ENCODE measurements at regions not wholly inside any gene's neighbourhood (a gene's known extent, or its start where the extent isn't known, plus 50 kb on each side); places are given as distances from the start of the nearest gene placed in this dataset.

- Histone ChIP-seq H3K9me3 (ENCODE audit: control insufficient read depth, insufficient read depth, low read depth, low read length) (0 out of 2 replicates have a peak, but pooled peaks cover 2% of the 10 kb centered on the region), H3K27me3 (ENCODE audit: control insufficient read depth, insufficient read depth, low read length) (no peaks in the 10 kb centered on the region), H3K4me3 (ENCODE audit: low read depth, low read length) (no peak overlapping the region), H3K27ac (ENCODE audit: low read depth, low read length) (no peak overlapping the region), H3K4me1 (ENCODE audit: control insufficient read depth, insufficient read depth, low read length) (no peaks in the 10 kb centered on the region), H3K36me3 (ENCODE audit: control insufficient read depth, insufficient read depth, low read length) (no peaks in the 10 kb centered on the region), H3K9ac (ENCODE audit: low read length) (no peak overlapping the region)
These were observed 169.9 kb upstream of the CST7 start for GRCh38 chr20:24779131-24779530.

GRCh38 chr20:24779946-24780345, 169.1 kb upstream of the CST7 start:
- Histone ChIP-seq H3K4me3 (ENCODE audit: low read depth, low read length) (no peak overlapping the region), H3K4me1 (ENCODE audit: control insufficient read depth, insufficient read depth, low read length) (no peaks in the 10 kb centered on the region), H3K27me3 (ENCODE audit: control insufficient read depth, insufficient read depth, low read length) (no peaks in the 10 kb centered on the region), H3K27ac (ENCODE audit: low read depth, low read length) (no peak overlapping the region), H3K9ac (ENCODE audit: low read length) (no peak overlapping the region), H3K9me3 (ENCODE audit: control insufficient read depth, insufficient read depth, low read depth, low read length) (0 out of 2 replicates have a peak, but pooled peaks cover 2% of the 10 kb centered on the region), H3K36me3 (ENCODE audit: control insufficient read depth, insufficient read depth, low read length) (no peaks in the 10 kb centered on the region)

- H3K27me3 ChIP-seq (ENCODE audit: control insufficient read depth, insufficient read depth, low read length): no peaks in the 10 kb centered on the region
- 0 out of 2 replicates have a peak, but pooled peaks cover 2% of the 10 kb centered on the region for H3K9me3 ChIP-seq (ENCODE audit: control insufficient read depth, insufficient read depth, low read depth, low read length)
- H3K4me3 ChIP-seq (ENCODE audit: low read depth, low read length): no peak overlapping the region
- no peaks in the 10 kb centered on the region for H3K4me1 ChIP-seq (ENCODE audit: control insufficient read depth, insufficient read depth, low read length)
- no peak overlapping the region for H3K9ac ChIP-seq (ENCODE audit: low read length)
- no peak overlapping the region for H3K27ac ChIP-seq (ENCODE audit: low read depth, low read length)
- H3K36me3 ChIP-seq (ENCODE audit: control insufficient read depth, insufficient read depth, low read length): no peaks in the 10 kb centered on the region
These were observed 168.2 kb upstream of the CST7 start for GRCh38 chr20:24780674-24781417.

GRCh38 chr20:24781418-24781980, 167.6 kb upstream of the CST7 start:
- Histone ChIP-seq H3K4me1 (ENCODE audit: control insufficient read depth, insufficient read depth, low read length) (no peaks in the 10 kb centered on the region), H3K9me3 (ENCODE audit: control insufficient read depth, insufficient read depth, low read depth, low read length) (0 out of 2 replicates have a peak, but pooled peaks cover 1% of the 10 kb centered on the region), H3K9ac (ENCODE audit: low read length) (no peak overlapping the region), H3K27ac (ENCODE audit: low read depth, low read length) (no peak overlapping the region), H3K4me3 (ENCODE audit: low read depth, low read length) (no peak overlapping the region), H3K27me3 (ENCODE audit: control insufficient read depth, insufficient read depth, low read length) (no peaks in the 10 kb centered on the region), H3K36me3 (ENCODE audit: control insufficient read depth, insufficient read depth, low read length) (no peaks in the 10 kb centered on the region)

GRCh38 chr20:24782301-24782700, 166.8 kb upstream of the CST7 start:
- no peak overlapping the region for H3K4me3 ChIP-seq (ENCODE audit: low read depth, low read length)
- no peak overlapping the region for H3K9ac ChIP-seq (ENCODE audit: low read length)
- no peaks in the 10 kb centered on the region for H3K9me3 ChIP-seq (ENCODE audit: control insufficient read depth, insufficient read depth, low read depth, low read length)
- H3K36me3 ChIP-seq (ENCODE audit: control insufficient read depth, insufficient read depth, low read length): no peaks in the 10 kb centered on the region
- H3K4me1 ChIP-seq (ENCODE audit: control insufficient read depth, insufficient read depth, low read length): no peaks in the 10 kb centered on the region
- H3K27ac ChIP-seq (ENCODE audit: low read depth, low read length): no peak overlapping the region
- H3K27me3 ChIP-seq (ENCODE audit: control insufficient read depth, insufficient read depth, low read length): no peaks in the 10 kb centered on the region

- Histone ChIP-seq H3K4me1 (ENCODE audit: control insufficient read depth, insufficient read depth, low read length) (no peaks in the 10 kb centered on the region), H3K9me3 (ENCODE audit: control insufficient read depth, insufficient read depth, low read depth, low read length) (no peaks in the 10 kb centered on the region), H3K27me3 (ENCODE audit: control insufficient read depth, insufficient read depth, low read length) (no peaks in the 10 kb centered on the region), H3K27ac (ENCODE audit: low read depth, low read length) (no peak overlapping the region), H3K9ac (ENCODE audit: low read length) (no peak overlapping the region), H3K36me3 (ENCODE audit: control insufficient read depth, insufficient read depth, low read length) (no peaks in the 10 kb centered on the region), H3K4me3 (ENCODE audit: low read depth, low read length) (no peak overlapping the region)
These were observed 166.1 kb upstream of the CST7 start for GRCh38 chr20:24782801-24783630.

- Histone ChIP-seq H3K27ac (ENCODE audit: low read depth, low read length) (no peak overlapping the region), H3K9me3 (ENCODE audit: control insufficient read depth, insufficient read depth, low read depth, low read length) (no peaks in the 10 kb centered on the region), H3K4me3 (ENCODE audit: low read depth, low read length) (no peak overlapping the region), H3K36me3 (ENCODE audit: control insufficient read depth, insufficient read depth, low read length) (no peaks in the 10 kb centered on the region), H3K4me1 (ENCODE audit: control insufficient read depth, insufficient read depth, low read length) (no peaks in the 10 kb centered on the region), H3K27me3 (ENCODE audit: control insufficient read depth, insufficient read depth, low read length) (no peaks in the 10 kb centered on the region), H3K9ac (ENCODE audit: low read length) (no peak overlapping the region)
These were observed 165.2 kb upstream of the CST7 start for GRCh38 chr20:24783631-24784492.

GRCh38 chr20:24784607-24785006, 164.5 kb upstream of the CST7 start:
- H3K36me3 ChIP-seq (ENCODE audit: control insufficient read depth, insufficient read depth, low read length): no peaks in the 10 kb centered on the region
- no peaks in the 10 kb centered on the region for H3K9me3 ChIP-seq (ENCODE audit: control insufficient read depth, insufficient read depth, low read depth, low read length)
- no peak overlapping the region for H3K4me3 ChIP-seq (ENCODE audit: low read depth, low read length)
- no peaks in the 10 kb centered on the region for H3K4me1 ChIP-seq (ENCODE audit: control insufficient read depth, insufficient read depth, low read length)
- H3K27me3 ChIP-seq (ENCODE audit: control insufficient read depth, insufficient read depth, low read length): no peaks in the 10 kb centered on the region
- H3K9ac ChIP-seq (ENCODE audit: low read length): no peak overlapping the region
- H3K27ac ChIP-seq (ENCODE audit: low read depth, low read length): no peak overlapping the region

- no peaks in the 10 kb centered on the region for H3K27me3 ChIP-seq (ENCODE audit: control insufficient read depth, insufficient read depth, low read length)
- no peaks in the 10 kb centered on the region for H3K36me3 ChIP-seq (ENCODE audit: control insufficient read depth, insufficient read depth, low read length)
- no peaks in the 10 kb centered on the region for H3K9me3 ChIP-seq (ENCODE audit: control insufficient read depth, insufficient read depth, low read depth, low read length)
- no peak overlapping the region for H3K9ac ChIP-seq (ENCODE audit: low read length)
- no peak overlapping the region for H3K27ac ChIP-seq (ENCODE audit: low read depth, low read length)
- no peak overlapping the region for H3K4me3 ChIP-seq (ENCODE audit: low read depth, low read length)
- 0 out of 2 replicates have a peak, but pooled peaks cover 3% of the 10 kb centered on the region for H3K4me1 ChIP-seq (ENCODE audit: control insufficient read depth, insufficient read depth, low read length)
These were observed 163.6 kb upstream of the CST7 start for GRCh38 chr20:24785141-24786110.

- no peaks in the 10 kb centered on the region for H3K27me3 ChIP-seq (ENCODE audit: control insufficient read depth, insufficient read depth, low read length)
- no peak overlapping the region for H3K4me3 ChIP-seq (ENCODE audit: low read depth, low read length)
- H3K4me1 ChIP-seq (ENCODE audit: control insufficient read depth, insufficient read depth, low read length): 0 out of 2 replicates have a peak, but pooled peaks cover 3% of the 10 kb centered on the region
- H3K36me3 ChIP-seq (ENCODE audit: control insufficient read depth, insufficient read depth, low read length): no peaks in the 10 kb centered on the region
- no peak overlapping the region for H3K27ac ChIP-seq (ENCODE audit: low read depth, low read length)
- H3K9ac ChIP-seq (ENCODE audit: low read length): no peak overlapping the region
- H3K9me3 ChIP-seq (ENCODE audit: control insufficient read depth, insufficient read depth, low read depth, low read length): no peaks in the 10 kb centered on the region
These were observed 163.0 kb upstream of the CST7 start for GRCh38 chr20:24786111-24786495.

All from HUES6 (cell line).